Ishikawa (cell line): ENCODE measurements at regions not wholly inside any gene's neighbourhood (a gene's known extent, or its start where the extent isn't known, plus 50 kb on each side); places are given as distances from the start of the nearest gene placed in this dataset.
A peak's percentile ranks its signal among the peaks of the same experiment; 100 is the strongest.

Experiments
- CEBPB ChIP-seq: IDR thresholded peaks from 2 replicates; pipeline ENCODE4 v1.6.1; 2012
- CREB1 ChIP-seq: IDR thresholded peaks from 2 replicates; pipeline ENCODE4 v1.6.1; 2012; ENCODE audit warnings: low read depth
- EGR1 ChIP-seq: IDR thresholded peaks from 2 replicates; pipeline ENCODE4 v1.6.1; 2012
- EP300 ChIP-seq: IDR thresholded peaks from 2 replicates; pipeline ENCODE4 v1.6.1; 2012; ENCODE audit warnings: borderline replicate concordance
- FOXM1 ChIP-seq: IDR thresholded peaks from 2 replicates; pipeline ENCODE4 v1.6.1; 2012; ENCODE audit warnings: low read depth, borderline replicate concordance
- NFIC ChIP-seq: IDR thresholded peaks from 2 replicates; pipeline ENCODE4 v1.6.1; 2012
- RAD21 ChIP-seq: IDR thresholded peaks from 2 replicates; pipeline ENCODE4 v1.6.1; 2012; ENCODE audit warnings: low read depth
- TAF1 ChIP-seq: IDR thresholded peaks from 2 replicates; pipeline ENCODE4 v1.6.1; 2012; ENCODE audit warnings: low read depth, mild to moderate bottlenecking
- TCF12 ChIP-seq: IDR thresholded peaks from 2 replicates; pipeline ENCODE4 v1.6.1; 2012; ENCODE audit warnings: low read depth
- TEAD4 ChIP-seq: IDR thresholded peaks from 2 replicates; pipeline ENCODE4 v1.6.1; 2012
- YY1 ChIP-seq: IDR thresholded peaks from 2 replicates; pipeline ENCODE4 v1.6.1; 2012; ENCODE audit warnings: low read depth
- ZBTB7A ChIP-seq: IDR thresholded peaks from 2 replicates; pipeline ENCODE4 v1.6.1; 2012; ENCODE audit warnings: low read depth
- TF ChIP-seq, protein P1 (sequence below): IDR thresholded peaks from 2 replicates; pipeline ENCODE4 v1.6.1; 2012
- TF ChIP-seq, protein P2 (sequence below): IDR thresholded peaks from 2 replicates; pipeline ENCODE4 v1.6.1; 2012
- TF ChIP-seq, protein P3 (sequence below): IDR thresholded peaks from 2 replicates; pipeline ENCODE4 v1.6.1; 2012; ENCODE audit warnings: low read depth, mild to moderate bottlenecking

DNA sequence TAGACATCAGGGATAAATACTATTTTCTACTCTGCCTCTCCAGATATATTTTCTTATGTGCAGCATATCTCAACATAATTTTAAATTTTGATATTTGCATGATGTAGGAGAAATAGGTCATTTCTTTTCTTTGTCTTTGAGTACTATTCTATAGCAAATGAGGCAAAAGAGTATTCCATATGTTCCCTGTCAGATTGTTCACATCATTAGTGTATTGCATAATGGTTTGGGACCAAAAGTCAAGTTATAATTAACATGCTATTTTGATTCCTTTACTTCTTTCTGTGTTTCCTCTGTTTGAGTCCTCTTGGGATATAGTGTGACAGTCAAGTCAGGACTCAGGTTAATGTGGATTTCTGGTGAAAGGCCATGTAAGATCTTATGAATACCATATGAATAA lies 864.6 kb upstream of the FBXO33 start:
- TF ChIP-seq TCF12 (no peak), RAD21 (no peak), NFIC (no peak)

DNA sequence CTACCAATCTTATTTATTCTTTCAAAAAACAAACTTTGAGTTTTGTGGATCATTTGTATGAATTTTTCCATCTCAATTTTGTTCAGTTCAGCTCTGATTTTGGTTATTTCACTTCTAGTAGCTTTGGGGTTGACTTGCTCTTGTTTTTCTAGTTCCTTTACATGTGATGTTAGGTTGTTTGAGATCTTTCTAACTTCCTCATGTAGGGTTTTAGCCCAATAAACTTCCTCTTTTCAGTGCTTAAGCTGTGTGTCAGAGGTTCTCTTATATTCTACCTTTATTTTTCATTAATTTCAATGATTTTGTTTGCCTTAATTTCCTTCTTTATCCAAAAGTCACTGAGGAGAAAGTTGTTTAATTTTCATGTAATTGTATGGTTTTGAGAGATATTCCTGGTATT lies 860.4 kb upstream of the FBXO33 start:
- TF ChIP-seq, protein P1, sequence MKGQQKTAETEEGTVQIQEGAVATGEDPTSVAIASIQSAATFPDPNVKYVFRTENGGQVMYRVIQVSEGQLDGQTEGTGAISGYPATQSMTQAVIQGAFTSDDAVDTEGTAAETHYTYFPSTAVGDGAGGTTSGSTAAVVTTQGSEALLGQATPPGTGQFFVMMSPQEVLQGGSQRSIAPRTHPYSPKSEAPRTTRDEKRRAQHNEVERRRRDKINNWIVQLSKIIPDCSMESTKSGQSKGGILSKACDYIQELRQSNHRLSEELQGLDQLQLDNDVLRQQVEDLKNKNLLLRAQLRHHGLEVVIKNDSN, result no peak
- no peak for TF ChIP-seq FOXM1
- no peak for TF ChIP-seq TAF1

DNA sequence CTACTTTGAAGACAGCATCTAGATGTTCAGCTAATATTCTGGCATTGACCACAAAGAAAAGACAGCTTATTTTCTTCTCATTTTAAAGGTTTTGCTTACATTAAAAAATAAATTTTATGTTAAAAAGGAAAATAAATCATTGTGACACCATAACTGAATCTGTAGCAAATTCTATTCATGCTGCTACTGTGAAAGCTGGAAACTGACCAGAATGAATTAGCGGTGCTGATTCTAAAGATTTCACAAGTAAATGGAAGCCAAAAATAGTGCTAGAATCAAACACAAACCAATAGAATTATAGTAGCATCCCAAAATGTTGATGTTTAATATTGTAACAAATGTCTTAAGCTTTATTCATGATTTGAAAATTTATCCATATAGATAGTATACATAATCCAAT lies 850.0 kb upstream of the FBXO33 start:
- TF ChIP-seq TAF1, result no peak
- TF ChIP-seq ZBTB7A, result no peak
- no peak for TF ChIP-seq CREB1
- no peak for TF ChIP-seq TCF12
- TF ChIP-seq RAD21, result no peak
- TF ChIP-seq YY1, result no peak
- TF ChIP-seq, protein P1, result no peak
- no peak for TF ChIP-seq NFIC
- TF ChIP-seq CEBPB, result no peak
- no peak for TF ChIP-seq EGR1
- no peak for TF ChIP-seq TEAD4
- TF ChIP-seq FOXM1, result no peak
- TF ChIP-seq, protein P2, sequence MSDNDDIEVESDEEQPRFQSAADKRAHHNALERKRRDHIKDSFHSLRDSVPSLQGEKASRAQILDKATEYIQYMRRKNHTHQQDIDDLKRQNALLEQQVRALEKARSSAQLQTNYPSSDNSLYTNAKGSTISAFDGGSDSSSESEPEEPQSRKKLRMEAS, result no peak
- TF ChIP-seq EP300, result no peak

DNA sequence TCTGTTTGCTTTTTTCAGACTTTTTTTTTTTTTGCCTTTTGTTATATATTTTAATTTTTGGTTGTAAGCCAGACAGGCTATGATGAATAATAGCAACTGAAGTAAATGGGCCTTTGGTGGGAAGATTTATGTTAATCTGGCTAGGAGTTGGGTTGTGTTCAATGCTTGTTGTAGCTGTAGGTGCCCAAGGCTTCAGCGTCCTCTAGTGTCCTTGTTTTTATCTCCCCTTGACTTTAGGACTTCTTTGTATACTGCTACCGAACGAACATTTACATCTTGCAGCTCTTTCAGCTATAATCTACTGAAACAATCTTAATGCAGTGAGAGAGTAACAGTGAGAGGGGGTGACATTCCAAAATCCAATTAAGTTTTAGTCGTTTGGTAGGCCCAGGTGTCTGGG lies 848.4 kb upstream of the FBXO33 start:
- TF ChIP-seq CEBPB (no peak), RAD21 (0 out of 2 replicates have a peak, but pooled peaks have one; percentile 3)

DNA sequence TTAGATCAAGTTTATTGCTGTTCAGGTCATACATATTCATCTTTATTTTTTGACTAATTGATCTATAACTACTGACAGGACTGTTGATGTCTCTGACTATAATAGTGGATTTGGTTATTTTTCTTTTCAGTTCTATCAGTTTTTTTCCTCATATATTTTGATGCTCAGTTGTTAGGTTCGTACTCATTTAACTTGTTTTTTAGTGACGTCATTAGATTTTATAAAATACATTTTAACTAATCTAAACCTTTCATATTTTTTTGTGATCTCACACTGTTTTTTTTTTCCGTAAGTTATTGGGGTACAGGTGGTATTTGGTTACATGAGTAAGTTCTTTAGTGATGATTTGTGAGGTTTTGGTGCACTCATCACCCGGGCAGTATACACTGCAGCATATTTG lies 841.2 kb upstream of the FBXO33 start:
- TF ChIP-seq, protein P2, result no peak
- TF ChIP-seq, protein P1, result no peak
- TF ChIP-seq FOXM1 (no peak), TAF1 (no peak), ZBTB7A (no peak), NFIC (no peak), RAD21 (no peak), CEBPB (no peak), YY1 (no peak), TEAD4 (no peak), EGR1 (no peak), TCF12 (no peak), CREB1 (no peak), EP300 (no peak)
- TF ChIP-seq, protein P3, sequence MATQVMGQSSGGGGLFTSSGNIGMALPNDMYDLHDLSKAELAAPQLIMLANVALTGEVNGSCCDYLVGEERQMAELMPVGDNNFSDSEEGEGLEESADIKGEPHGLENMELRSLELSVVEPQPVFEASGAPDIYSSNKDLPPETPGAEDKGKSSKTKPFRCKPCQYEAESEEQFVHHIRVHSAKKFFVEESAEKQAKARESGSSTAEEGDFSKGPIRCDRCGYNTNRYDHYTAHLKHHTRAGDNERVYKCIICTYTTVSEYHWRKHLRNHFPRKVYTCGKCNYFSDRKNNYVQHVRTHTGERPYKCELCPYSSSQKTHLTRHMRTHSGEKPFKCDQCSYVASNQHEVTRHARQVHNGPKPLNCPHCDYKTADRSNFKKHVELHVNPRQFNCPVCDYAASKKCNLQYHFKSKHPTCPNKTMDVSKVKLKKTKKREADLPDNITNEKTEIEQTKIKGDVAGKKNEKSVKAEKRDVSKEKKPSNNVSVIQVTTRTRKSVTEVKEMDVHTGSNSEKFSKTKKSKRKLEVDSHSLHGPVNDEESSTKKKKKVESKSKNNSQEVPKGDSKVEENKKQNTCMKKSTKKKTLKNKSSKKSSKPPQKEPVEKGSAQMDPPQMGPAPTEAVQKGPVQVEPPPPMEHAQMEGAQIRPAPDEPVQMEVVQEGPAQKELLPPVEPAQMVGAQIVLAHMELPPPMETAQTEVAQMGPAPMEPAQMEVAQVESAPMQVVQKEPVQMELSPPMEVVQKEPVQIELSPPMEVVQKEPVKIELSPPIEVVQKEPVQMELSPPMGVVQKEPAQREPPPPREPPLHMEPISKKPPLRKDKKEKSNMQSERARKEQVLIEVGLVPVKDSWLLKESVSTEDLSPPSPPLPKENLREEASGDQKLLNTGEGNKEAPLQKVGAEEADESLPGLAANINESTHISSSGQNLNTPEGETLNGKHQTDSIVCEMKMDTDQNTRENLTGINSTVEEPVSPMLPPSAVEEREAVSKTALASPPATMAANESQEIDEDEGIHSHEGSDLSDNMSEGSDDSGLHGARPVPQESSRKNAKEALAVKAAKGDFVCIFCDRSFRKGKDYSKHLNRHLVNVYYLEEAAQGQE, result no peak

DNA sequence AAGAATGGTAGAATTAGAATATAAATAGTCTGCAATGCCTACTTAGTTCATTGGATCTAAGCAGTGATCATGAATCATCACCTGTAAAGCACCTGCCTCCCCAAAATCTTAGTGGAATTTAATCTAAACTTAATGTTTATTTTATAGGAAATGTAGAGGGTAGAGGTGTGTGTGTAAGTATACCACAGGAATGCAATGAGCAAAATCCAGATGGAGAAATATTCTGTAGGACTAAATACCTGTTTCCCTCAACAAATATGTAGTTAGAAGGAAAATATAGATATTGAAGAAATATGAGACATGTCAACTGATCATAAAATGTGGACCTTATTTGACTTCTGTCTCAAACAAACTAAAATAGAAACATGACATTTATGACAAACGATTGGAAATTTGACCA lies 839.2 kb upstream of the FBXO33 start:
- TF ChIP-seq TAF1 (no peak), YY1 (no peak), TEAD4 (no peak)

DNA sequence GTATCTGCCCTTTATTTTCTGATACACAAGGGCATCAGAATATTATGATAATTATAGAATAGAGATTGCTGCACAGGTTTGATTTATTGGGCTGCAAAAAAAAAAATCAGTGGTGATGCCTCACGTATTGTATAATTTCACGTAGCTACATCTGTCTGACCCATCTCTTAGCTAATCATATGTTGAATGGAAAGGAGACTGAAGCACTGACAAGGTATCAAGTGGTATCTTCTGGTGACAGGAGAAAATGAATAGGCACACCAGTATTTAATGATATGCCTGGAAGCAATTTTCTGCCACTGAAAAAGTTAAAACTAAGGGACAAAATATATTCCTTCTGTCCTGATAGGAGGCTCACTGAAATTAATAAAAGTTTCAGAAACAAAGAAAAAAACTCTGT lies 837.2 kb upstream of the FBXO33 start:
- TF ChIP-seq CEBPB (no peak), ZBTB7A (no peak), CREB1 (no peak)
- TF ChIP-seq, protein P3, result no peak

DNA sequence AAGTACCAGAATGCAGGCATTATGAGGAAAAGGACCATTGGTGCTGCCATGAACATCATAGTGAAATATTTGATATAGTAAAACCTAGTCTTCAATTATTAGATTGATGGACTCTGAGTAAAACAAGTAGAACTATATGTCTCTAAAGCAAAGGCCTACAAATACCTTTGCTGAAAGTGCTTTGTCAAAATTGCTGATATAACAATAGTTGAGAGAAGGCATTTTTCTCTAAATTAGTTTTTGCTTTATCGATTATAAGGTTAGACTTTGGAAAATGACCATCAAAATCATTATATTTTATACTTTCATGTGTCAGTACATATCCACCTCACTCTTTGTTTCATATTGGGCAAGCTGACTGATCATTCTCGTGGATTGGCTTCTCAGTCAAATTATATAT lies 836.0 kb upstream of the FBXO33 start:
- TF ChIP-seq NFIC (no peak), EGR1 (no peak), RAD21 (no peak), CEBPB (no peak), EP300 (no peak), TEAD4 (no peak), FOXM1 (no peak), TCF12 (no peak), ZBTB7A (no peak), CREB1 (no peak), YY1 (no peak), TAF1 (no peak)
- TF ChIP-seq, protein P1, result no peak
- TF ChIP-seq, protein P3, result no peak
- TF ChIP-seq, protein P2, result no peak
